B cell (primary cell): ENCODE measurements at regions not wholly inside any gene's neighbourhood (a gene's known extent, or its start where the extent isn't known, plus 50 kb on each side); places are given as distances from the start of the nearest gene placed in this dataset.

Experiments used
- ATAC-seq: fragments of 200-7000 bp; cut with Tn5 transposase; one replicate; pipeline ENCODE4 v1.10.0; 2021; ENCODE audit warnings: low read depth, mild to moderate bottlenecking, moderate number of reproducible peaks, moderate library complexity
- CTCF ChIA-PET: fragments of 350-600 bp; sonication (Branson Sonifier 250); formaldehyde crosslinking; loops from one replicate; lab custom pipeline; 2021; ENCODE audit warnings: antibody characterized with exemption, inconsistent platforms; lab: Charles Lee
- POLR2A ChIA-PET: fragments of 350-600 bp; sonication (Branson Sonifier 250); formaldehyde crosslinking; loops from one replicate; lab custom pipeline; 2021; ENCODE audit warnings: antibody characterized with exemption; lab: Charles Lee
- DNase-seq: peaks from one replicate; pipeline ENCODE4 v3.0.0; 2013
- H2AFZ ChIP-seq: 2 replicates; pipeline ENCODE4 v1.6.1; 2012; ENCODE audit warnings: mild to moderate bottlenecking, low read depth, low read length; ENCODE audit not compliant: insufficient read depth, poor library complexity, severe bottlenecking
- H3K27ac ChIP-seq, 2 donors: 1 replicate in 1 of 2; 2 replicates in 1 of 2; pipeline ENCODE4 v1.5.1; 2012 to 2013; ENCODE audit warnings: low read length in 2 of 2, mild to moderate bottlenecking in 2 of 2, moderate library complexity in 1 of 2
- H3K27me3 ChIP-seq, 4 experiments: fragments of 200-600 bp in 1 of 4; sonication (generic) in 1 of 4; replicated peaks in 1 of 4; 1 replicate in 2 of 4; 2 replicates in 2 of 4; pipeline versions ENCODE4 v1.6.1 to v1.7.0; 2013 to 2016; ENCODE audit warnings: low read length in 3 of 4, mild to moderate bottlenecking in 2 of 4, mixed read lengths in 1 of 4, moderate library complexity in 1 of 4; ENCODE audit not compliant: insufficient read depth in 4 of 4, control insufficient read depth in 3 of 4; ENCODE audit errors: control extremely low read depth in 1 of 4
- H3K36me3 ChIP-seq, 2 experiments: replicated peaks in 1 of 2; 1 replicate in 1 of 2; 2 replicates in 1 of 2; pipeline versions ENCODE4 v1.6.1 to v1.7.1; 2013; ENCODE audit warnings: low read length in 1 of 2; ENCODE audit not compliant: insufficient read depth in 2 of 2, control insufficient read depth in 1 of 2; ENCODE audit errors: control extremely low read depth in 1 of 2, extremely low read depth in 1 of 2
- H3K4me1 ChIP-seq, 2 donors: fragments of 200-600 bp in 1 of 2; sonication (generic) in 1 of 2; 1 replicate in 1 of 2; 2 replicates in 1 of 2; pipeline versions ENCODE4 v1.5.1 to v1.6.1; 2013 to 2017; ENCODE audit warnings: low read length in 2 of 2; ENCODE audit not compliant: control insufficient read depth in 2 of 2, insufficient read depth in 2 of 2
- H3K4me2 ChIP-seq: replicated peaks from 2 replicates; pipeline ENCODE3; 2012; ENCODE audit warnings: mild to moderate bottlenecking, low read depth, low read length; ENCODE audit not compliant: poor library complexity, severe bottlenecking
- H3K4me3 ChIP-seq, 5 experiments: fragments of 200-600 bp in 1 of 5; sonication (generic) in 1 of 5; 1 replicate in 3 of 5; 2 replicates in 2 of 5; pipeline versions ENCODE4 v1.5.1 to v1.7.0; 2011 to 2016; ENCODE audit warnings: low read length in 4 of 5, mild to moderate bottlenecking in 4 of 5, low read depth in 2 of 5, control low read depth in 1 of 5, moderate library complexity in 1 of 5; ENCODE audit not compliant: insufficient read depth in 1 of 5; ENCODE audit errors: control extremely low read depth in 1 of 5, extremely low read depth in 1 of 5
- H3K79me2 ChIP-seq: fragments of 200-600 bp; sonication (generic); one replicate; pipeline ENCODE4 v1.6.0; 2016; ENCODE audit warnings: low read length; ENCODE audit not compliant: control insufficient read depth, insufficient read depth
- H3K9ac ChIP-seq: fragments of 200-600 bp; sonication (generic); 2 replicates; pipeline ENCODE4 v1.6.1; 2017; ENCODE audit warnings: mild to moderate bottlenecking, low read length, moderate library complexity
- H3K9me3 ChIP-seq, 3 donors: one replicate each; pipeline versions ENCODE4 v1.6.1 to v1.7.1; 2013; ENCODE audit warnings: low read length in 2 of 3; ENCODE audit not compliant: control insufficient read depth in 2 of 3, insufficient read depth in 1 of 3; ENCODE audit errors: control extremely low read depth in 1 of 3
- H4K20me1 ChIP-seq: 2 replicates; pipeline ENCODE4 v1.6.0; 2012; ENCODE audit warnings: mild to moderate bottlenecking, low read length; ENCODE audit not compliant: insufficient read depth, control insufficient read depth, poor library complexity, severe bottlenecking
- H3K27ac Mint-ChIP-seq: one replicate; pipeline ENCODE4 v1.8.0; 2021; ENCODE audit warnings: mixed read lengths
- H3K27me3 Mint-ChIP-seq: one replicate; pipeline ENCODE4 v1.8.0; 2021; ENCODE audit warnings: mixed read lengths
- H3K4me1 Mint-ChIP-seq: one replicate; pipeline ENCODE4 v1.8.0; 2021; ENCODE audit warnings: mixed read lengths
- H3K4me3 Mint-ChIP-seq: one replicate; pipeline ENCODE4 v1.8.0; 2021; ENCODE audit warnings: mixed read lengths
- H3K9me3 Mint-ChIP-seq: one replicate; pipeline ENCODE4 v1.8.0; 2022; ENCODE audit warnings: mixed read lengths; ENCODE audit not compliant: insufficient read depth
- EZH2 ChIP-seq: IDR thresholded peaks from 2 replicates; pipeline ENCODE4 v1.6.1; 2012; ENCODE audit warnings: borderline replicate concordance, low read depth, mild to moderate bottlenecking, moderate library complexity, low read length; ENCODE audit not compliant: insufficient read depth, poor library complexity, severe bottlenecking
- WGBS: methylation state at CpG from one replicate; pipeline ENCODE4 v1.1.5; 2013; ENCODE audit warnings: missing lambda C conversion rate; ENCODE audit not compliant: insufficient coverage; 5-methylcytosine and 5-hydroxymethylcytosine counted together
- intact Hi-C: fragments of 100-400 bp; cut with micrococcal nuclease; formaldehyde crosslinking; loops from one replicate; pipeline ENCODE4 v1.10.0; 2022
- TF ChIP-seq, protein P1 (sequence below): fragments of 200-600 bp; IDR thresholded peaks from one replicate; pipeline ENCODE4 v1.8.0; 2022; ENCODE audit warnings: antibody characterized with exemption, mild to moderate bottlenecking

DNA sequence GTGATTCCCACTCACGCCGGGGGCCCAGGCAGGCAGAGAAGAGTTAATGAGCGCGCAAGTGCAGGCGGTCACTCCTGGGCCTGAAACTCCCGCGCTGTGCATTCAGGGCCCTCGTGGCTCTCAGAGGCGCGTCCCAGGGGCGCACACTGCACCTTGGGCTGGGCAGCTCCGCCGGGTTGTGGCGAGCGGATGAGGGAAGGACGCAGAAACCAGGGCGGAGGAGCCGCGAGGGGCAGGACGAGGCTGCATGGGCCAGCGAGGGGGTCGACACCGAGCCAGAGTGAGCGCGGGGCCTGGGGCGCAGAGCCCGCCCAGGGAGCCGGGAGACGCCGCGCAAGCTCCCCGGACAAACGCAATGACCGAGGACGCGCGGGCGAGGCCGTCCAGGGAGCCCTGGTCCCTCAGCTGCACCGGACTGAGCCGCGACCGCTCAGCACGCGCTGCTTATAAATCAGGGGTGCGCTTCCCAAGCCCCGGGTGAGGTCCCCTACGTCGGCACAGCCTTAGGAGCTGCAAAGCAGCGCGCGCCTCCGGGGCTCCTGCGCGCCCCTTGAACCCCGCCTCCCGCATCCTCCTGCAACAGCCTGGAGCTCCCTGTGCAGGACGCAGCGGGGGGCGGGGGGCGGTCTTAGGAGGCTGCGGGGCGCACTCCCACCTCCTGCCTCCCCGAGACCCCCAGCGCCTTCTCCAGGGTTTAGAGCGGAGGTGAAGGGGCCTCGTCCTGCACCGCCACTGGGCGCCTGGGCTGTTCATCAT is 180.2 kb upstream of the ALKAL2 start:
- peak overlapping the region; percentile 74 for H3K4me2 ChIP-seq
- DNase-seq (peak; percentile 31), ATAC-seq (no peak)
- H3K79me2 ChIP-seq, result no peaks in the 10 kb centered on the region
- Mint-ChIP-seq H3K4me3 (peak overlapping the region; percentile 85), H3K9me3 (no peaks in the 10 kb centered on the region), H3K27ac (no peak overlapping the region), H3K27me3 (peaks cover 20% of the 10 kb centered on the region), H3K4me1 (peaks cover 36% of the 10 kb centered on the region)
- H2AFZ ChIP-seq, result peak overlapping the region; percentile 73
- H3K36me3 ChIP-seq, result no peaks in the 10 kb centered on the region
- H3K27ac ChIP-seq, result no peak overlapping the region
- H3K27me3 ChIP-seq, result peaks cover 0 to 22% (median 3%) of the 10 kb centered on the region in 4 experiments
- H4K20me1 ChIP-seq, result no peaks in the 10 kb centered on the region
- intact Hi-C loops, result loop anchor here (10.0 kb wide), 2 partner anchors 167 to 203 kb away; partner anchors contain the start of genes ACP1 and SH3YL1
- POLR2A ChIA-PET, result no interaction called here
- H3K9ac ChIP-seq, result peak overlapping the region; percentile 40
- WGBS, result 6% methylated on average over 69 of the region's 69 CpGs
- TF ChIP-seq, protein P1, sequence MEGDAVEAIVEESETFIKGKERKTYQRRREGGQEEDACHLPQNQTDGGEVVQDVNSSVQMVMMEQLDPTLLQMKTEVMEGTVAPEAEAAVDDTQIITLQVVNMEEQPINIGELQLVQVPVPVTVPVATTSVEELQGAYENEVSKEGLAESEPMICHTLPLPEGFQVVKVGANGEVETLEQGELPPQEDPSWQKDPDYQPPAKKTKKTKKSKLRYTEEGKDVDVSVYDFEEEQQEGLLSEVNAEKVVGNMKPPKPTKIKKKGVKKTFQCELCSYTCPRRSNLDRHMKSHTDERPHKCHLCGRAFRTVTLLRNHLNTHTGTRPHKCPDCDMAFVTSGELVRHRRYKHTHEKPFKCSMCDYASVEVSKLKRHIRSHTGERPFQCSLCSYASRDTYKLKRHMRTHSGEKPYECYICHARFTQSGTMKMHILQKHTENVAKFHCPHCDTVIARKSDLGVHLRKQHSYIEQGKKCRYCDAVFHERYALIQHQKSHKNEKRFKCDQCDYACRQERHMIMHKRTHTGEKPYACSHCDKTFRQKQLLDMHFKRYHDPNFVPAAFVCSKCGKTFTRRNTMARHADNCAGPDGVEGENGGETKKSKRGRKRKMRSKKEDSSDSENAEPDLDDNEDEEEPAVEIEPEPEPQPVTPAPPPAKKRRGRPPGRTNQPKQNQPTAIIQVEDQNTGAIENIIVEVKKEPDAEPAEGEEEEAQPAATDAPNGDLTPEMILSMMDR, result no peak
- TF ChIP-seq EZH2, result no peak
- peaks cover 2 to 25% (median 4%) of the 10 kb centered on the region in 3 donors for H3K9me3 ChIP-seq
- H3K4me3 ChIP-seq, result peak overlapping the region in 4 of 5 experiments; percentile 35 to 49 (median 42)
- peaks cover 31 to 33% of the 10 kb centered on the region in 2 donors for H3K4me1 ChIP-seq
- CTCF ChIA-PET, result no interaction called here

DNA sequence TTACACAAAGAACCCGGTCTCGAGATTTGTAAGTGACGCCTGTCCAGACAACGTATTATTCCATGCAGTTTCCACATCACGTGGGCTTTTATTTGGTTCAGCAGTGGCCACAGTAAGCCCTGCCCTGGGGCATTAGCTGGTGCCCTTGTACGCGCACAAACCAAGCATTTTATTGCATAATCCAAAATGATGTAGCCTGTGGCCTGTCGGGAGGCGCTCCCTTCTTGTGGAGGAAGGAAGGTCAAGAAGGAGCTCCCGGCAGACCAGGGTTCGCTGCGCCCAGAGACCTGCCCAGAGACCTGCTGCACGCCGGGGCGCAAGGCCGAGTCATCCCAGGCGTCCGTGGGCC is 179.6 kb upstream of the ALKAL2 start:
- Histone ChIP-seq H3K4me2 (peak overlapping the region; percentile 74), H3K36me3 (no peaks in the 10 kb centered on the region), H4K20me1 (no peaks in the 10 kb centered on the region), H3K4me1 (peaks cover 33 to 34% of the 10 kb centered on the region in 2 donors), H2AFZ (peak overlapping the region; percentile 73), H3K4me3 (peak overlapping the region in 3 of 5 experiments; percentile 35 to 49 (median 48)), H3K9ac (peak overlapping the region; percentile 40), H3K27me3 (peaks cover 0 to 22% (median 3%) of the 10 kb centered on the region in 4 experiments), H3K79me2 (no peaks in the 10 kb centered on the region), H3K27ac (no peak overlapping the region), H3K9me3 (peaks cover 0 to 25% (median 2%) of the 10 kb centered on the region in 3 donors)
- POLR2A ChIA-PET, result no interaction called here
- Mint-ChIP-seq H3K9me3 (no peaks in the 10 kb centered on the region), H3K4me1 (peaks cover 36% of the 10 kb centered on the region), H3K27me3 (peaks cover 20% of the 10 kb centered on the region), H3K27ac (no peak overlapping the region), H3K4me3 (peak overlapping the region; percentile 85)
- ATAC-seq (no peak), DNase-seq (no peak)
- CTCF ChIA-PET, result no interaction called here
- intact Hi-C loops, result loop anchor here (10.0 kb wide), 2 partner anchors 167 to 203 kb away; partner anchors contain the start of genes ACP1 and SH3YL1
- WGBS, result 53% methylated on average over 18 of the region's 18 CpGs
- TF ChIP-seq EZH2, result no peak
- TF ChIP-seq, protein P1, result no peak
